NB4 (cell line): ENCODE measurements at regions not wholly inside any gene's neighbourhood (a gene's known extent, or its start where the extent isn't known, plus 50 kb on each side); places are given as distances from the start of the nearest gene placed in this dataset.

Experiments used
- DNase-seq: peaks from one replicate; pipeline ENCODE4 v3.0.0; 2010; ENCODE audit warnings: low read depth
- H3K4me3 ChIP-seq: one replicate; pipeline ENCODE4 v1.5.1; 2011; ENCODE audit warnings: mild to moderate bottlenecking, low read depth, low read length, moderate library complexity
- MYC ChIP-seq: IDR thresholded peaks from 2 replicates; pipeline ENCODE4 v1.6.1; 2011; ENCODE audit warnings: low read depth, low read length
- POLR2A ChIP-seq: IDR thresholded peaks from 2 replicates; pipeline ENCODE4 v1.6.1; 2011; ENCODE audit warnings: mild to moderate bottlenecking; ENCODE audit not compliant: insufficient read length; ENCODE audit errors: extremely low read depth
- TF ChIP-seq, protein P1 (sequence below): IDR thresholded peaks from 2 replicates; pipeline ENCODE4 v1.6.1; 2011; ENCODE audit warnings: low read depth, low read length
- TF ChIP-seq, protein P2 (sequence below): IDR thresholded peaks from one replicate; pipeline ENCODE4 v1.5.1; 2012; ENCODE audit warnings: low read depth, low read length

DNA sequence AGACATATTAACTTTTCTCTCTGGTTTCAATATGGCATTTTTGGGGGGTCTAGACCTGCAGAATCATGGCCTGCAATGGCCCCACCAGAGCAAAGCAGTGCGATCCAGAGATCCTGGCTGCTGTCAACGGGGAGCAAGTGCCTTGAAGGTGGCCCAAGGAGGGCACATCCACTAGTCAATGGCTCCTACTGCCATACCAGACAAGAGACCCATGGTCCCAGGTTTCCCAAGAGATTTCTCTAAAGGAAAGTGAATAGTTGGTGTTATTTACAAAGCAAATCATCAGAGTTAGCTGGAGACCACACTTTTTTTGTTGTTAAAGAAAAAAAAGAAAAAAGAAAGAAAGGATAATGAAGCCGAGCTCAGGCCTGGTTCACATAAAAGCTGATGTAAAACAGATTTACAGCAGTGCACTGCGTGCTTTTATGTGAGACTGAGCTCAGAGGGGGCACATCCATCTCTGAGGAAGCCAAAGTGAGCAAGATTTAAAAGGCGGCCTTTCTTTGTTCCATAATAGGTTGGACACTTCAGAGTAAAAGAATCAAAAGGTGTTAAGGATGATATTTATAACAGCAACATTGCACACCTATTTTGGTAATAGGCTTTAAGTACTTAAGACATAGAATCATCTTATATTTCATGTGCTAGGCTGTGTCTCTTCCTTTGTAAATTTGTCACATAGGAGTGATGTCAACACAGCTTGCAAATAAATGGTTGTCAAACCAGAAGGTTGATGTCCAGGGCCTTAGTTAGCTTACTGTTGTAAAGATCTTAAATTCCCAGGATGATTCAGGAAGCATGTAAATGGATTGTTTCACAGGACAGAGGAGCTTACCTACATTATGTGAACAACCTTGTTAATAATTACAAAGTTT is 201.3 kb upstream of the NTM start:
- H3K4me3 ChIP-seq: no peak overlapping the region
- no peak for DNase-seq
- TF ChIP-seq MYC (no peak), POLR2A (no peak)
- TF ChIP-seq, protein P1, sequence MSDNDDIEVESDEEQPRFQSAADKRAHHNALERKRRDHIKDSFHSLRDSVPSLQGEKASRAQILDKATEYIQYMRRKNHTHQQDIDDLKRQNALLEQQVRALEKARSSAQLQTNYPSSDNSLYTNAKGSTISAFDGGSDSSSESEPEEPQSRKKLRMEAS: no peak
- TF ChIP-seq, protein P2, sequence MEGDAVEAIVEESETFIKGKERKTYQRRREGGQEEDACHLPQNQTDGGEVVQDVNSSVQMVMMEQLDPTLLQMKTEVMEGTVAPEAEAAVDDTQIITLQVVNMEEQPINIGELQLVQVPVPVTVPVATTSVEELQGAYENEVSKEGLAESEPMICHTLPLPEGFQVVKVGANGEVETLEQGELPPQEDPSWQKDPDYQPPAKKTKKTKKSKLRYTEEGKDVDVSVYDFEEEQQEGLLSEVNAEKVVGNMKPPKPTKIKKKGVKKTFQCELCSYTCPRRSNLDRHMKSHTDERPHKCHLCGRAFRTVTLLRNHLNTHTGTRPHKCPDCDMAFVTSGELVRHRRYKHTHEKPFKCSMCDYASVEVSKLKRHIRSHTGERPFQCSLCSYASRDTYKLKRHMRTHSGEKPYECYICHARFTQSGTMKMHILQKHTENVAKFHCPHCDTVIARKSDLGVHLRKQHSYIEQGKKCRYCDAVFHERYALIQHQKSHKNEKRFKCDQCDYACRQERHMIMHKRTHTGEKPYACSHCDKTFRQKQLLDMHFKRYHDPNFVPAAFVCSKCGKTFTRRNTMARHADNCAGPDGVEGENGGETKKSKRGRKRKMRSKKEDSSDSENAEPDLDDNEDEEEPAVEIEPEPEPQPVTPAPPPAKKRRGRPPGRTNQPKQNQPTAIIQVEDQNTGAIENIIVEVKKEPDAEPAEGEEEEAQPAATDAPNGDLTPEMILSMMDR: no peak

DNA sequence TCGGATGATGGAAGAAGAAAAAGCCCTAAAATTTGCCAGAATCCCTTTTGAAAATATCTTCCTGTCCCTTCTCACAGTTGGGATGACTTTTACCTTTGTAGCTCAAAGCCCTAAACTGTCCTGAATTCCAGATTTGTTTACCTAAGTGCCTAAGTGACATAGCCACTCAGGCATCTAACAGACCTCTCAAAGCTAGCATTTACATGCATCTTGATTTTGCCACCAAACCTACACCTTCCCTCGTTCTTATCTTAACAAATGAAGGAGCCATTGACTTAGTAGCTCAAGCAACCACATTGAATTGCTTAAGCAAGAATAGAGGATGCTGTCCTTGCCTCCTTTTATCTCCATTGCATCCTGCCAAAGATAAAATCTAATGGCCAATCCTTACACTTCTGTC is 198.4 kb upstream of the NTM start:
- TF ChIP-seq POLR2A: no peak
- TF ChIP-seq, protein P2: no peak

DNA sequence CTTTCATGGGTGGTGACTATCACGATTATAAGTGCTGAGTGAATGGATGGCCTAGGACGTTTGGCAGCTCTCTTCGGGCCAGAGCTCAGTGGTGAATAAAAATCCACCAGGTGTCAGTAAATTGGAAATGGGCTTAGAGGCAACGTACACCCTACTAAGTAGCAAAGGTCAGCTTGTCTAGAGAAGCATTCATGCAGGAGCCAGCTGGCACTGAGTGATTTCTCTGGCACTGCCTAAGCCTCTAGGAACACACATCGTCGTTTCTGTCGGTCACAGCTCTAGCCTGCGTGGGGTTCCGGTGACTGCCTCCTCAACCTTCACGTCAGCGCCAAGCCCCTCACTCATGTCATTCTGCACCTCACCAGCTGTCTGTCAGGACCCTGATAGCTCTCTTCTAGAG is 192.4 kb upstream of the NTM start:
- no peak for DNase-seq
- TF ChIP-seq MYC: no peak
- no peak overlapping the region for H3K4me3 ChIP-seq

More for the DNA sequence above, 198.4 kb upstream of the NTM start:
- H3K4me3 ChIP-seq: no peak overlapping the region
- DNase-seq: no peak

DNA sequence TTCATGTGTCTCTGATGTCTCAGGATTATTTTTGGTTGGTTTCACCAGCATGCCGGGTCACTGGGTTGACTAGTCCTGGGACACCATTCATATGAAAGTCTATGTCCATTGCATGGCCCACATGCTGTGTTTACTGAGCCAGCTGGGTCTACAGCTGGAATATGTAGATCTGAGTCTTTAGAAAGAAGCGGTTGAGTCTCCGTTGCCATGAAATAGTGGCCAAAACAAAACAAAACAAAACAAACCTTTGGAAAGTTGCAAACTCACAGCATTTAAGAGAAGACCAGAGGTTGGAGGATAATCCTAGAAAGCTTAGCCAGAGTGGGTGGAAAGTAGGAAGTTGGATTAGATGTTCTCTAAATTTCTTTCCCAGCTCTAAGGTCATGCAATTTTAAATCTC is 191.8 kb upstream of the NTM start:
- DNase-seq: no peak
- no peak overlapping the region for H3K4me3 ChIP-seq
- TF ChIP-seq, protein P2: no peak
- TF ChIP-seq, protein P1: no peak
- TF ChIP-seq MYC (no peak), POLR2A (no peak)

DNA sequence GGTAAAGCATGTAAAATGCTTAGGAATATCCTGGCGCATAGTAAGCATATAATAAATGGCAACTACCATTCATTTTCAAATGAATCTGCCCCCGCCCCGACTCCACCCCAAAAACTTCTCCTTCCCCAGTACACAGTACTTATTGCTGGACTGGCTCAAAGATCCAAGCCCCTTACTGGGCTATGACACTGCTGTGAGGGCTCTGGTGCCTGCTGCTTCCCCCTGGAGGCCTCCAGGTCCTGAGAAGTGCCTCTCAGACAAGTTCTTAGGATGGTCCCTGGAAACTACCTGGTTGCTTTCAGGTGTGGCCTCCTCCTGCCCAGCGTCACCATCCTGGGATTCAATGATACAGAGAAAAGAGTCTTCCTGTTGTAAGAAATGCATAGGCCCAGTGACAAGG is 190.6 kb upstream of the NTM start:
- TF ChIP-seq POLR2A (no peak), MYC (no peak)
- TF ChIP-seq, protein P1: no peak
- TF ChIP-seq, protein P2: no peak
- H3K4me3 ChIP-seq: no peak overlapping the region
- no peak for DNase-seq

DNA sequence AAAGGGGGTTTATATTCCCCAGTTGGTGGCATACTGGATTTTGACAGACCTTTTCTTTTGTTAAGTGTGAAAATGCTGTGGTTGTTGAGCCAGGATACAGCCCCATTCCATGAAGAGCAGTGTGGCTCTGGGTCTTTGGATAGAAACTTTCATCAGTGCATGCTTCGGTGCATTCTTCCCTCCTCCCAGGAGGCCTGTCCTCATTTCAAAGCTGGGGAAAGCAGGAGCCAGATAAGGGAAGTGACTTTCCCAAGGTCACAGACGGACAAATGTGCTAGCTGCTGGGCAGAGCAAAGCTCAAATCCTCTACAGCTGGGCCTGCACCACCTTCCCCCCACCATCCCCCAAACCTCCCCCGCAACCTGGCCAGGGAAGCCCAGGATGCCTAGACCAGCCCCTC is 184.5 kb upstream of the NTM start:
- DNase-seq: no peak
- TF ChIP-seq, protein P2: no peak
- TF ChIP-seq MYC: no peak
- TF ChIP-seq POLR2A: no peak
- TF ChIP-seq, protein P1: no peak
- H3K4me3 ChIP-seq: no peak overlapping the region
